ENCODE measurements at regions not wholly inside any gene's neighbourhood (a gene's known extent, or its start where the extent isn't known, plus 50 kb on each side); places are given as distances from the start of the nearest gene placed in this dataset.

GRCh38 chr12:113713156-113713555 lies 241.5 kb upstream of the LHX5 start:
- no peak for DNase-seq (ENCODE audit: low read depth)
- Histone ChIP-seq H3K27me3 (ENCODE audit: control insufficient read depth, insufficient read depth, low read length) (no peaks in the 10 kb centered on the region), H3K36me3 (ENCODE audit: control insufficient read depth, insufficient read depth, low read length) (no peaks in the 10 kb centered on the region), H3K4me3 (ENCODE audit: low read depth, low read length) (no peak overlapping the region)
- no peak for TF ChIP-seq CTCF (IDR thresholded peaks at IDR 0.05; ENCODE audit: insufficient read depth, low read length, poor library complexity, severe bottlenecking)

GRCh38 chr12:113712481-113712880 lies 240.8 kb upstream of the LHX5 start:
- no peak for DNase-seq (ENCODE audit: low read depth)
- no peak for TF ChIP-seq CTCF (IDR thresholded peaks at IDR 0.05; ENCODE audit: insufficient read depth, low read length, poor library complexity, severe bottlenecking)
- no peaks in the 10 kb centered on the region for H3K27me3 ChIP-seq (ENCODE audit: control insufficient read depth, insufficient read depth, low read length)
- no peak overlapping the region for H3K4me3 ChIP-seq (ENCODE audit: low read depth, low read length)
- H3K36me3 ChIP-seq (ENCODE audit: control insufficient read depth, insufficient read depth, low read length): no peaks in the 10 kb centered on the region

DNA sequence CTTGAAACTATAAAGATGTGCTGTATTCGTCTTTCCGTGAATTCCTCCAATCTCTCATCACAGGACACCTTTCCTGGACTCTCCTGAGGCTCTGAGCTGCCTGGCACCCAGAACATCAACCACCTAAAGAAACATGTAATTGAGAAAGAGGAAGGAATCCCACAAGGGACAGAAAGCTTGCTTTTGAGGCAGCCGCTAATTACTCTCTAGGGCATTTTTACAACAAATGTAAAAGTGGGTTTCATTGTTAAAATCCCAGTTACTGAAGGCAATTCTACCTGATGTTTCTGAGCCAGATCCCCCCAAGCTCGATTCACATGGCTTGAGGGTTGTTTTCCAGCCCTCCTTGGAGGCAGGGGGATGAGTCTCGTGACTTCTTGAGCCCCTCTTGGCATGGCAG lies 238.5 kb upstream of the LHX5 start:
- no peak for TF ChIP-seq CTCF (IDR thresholded peaks at IDR 0.05; ENCODE audit: insufficient read depth, low read length, poor library complexity, severe bottlenecking)
- H3K27me3 ChIP-seq (ENCODE audit: control insufficient read depth, insufficient read depth, low read length): no peaks in the 10 kb centered on the region
- no peaks in the 10 kb centered on the region for H3K36me3 ChIP-seq (ENCODE audit: control insufficient read depth, insufficient read depth, low read length)
- no peak overlapping the region for H3K4me3 ChIP-seq (ENCODE audit: low read depth, low read length)
- no peak for DNase-seq (ENCODE audit: low read depth)

DNA sequence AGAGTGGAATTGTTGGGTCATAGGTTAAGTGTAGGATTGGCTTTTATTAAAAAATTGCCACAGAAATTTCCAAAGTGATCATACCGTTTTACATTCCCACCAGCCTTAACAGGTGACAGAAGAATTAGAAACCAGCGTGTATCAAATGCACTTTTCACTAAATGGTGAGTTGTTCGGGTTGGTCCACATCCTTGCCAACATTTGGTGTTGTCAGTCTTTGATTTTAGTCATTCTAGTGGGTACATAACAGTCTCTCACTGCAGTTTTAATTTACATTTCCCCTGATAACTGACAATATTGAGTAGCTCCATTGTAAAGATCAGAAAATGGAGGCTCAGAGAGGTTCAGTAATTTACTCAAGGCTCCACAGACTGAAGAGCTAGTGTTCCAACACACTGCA lies 237.8 kb upstream of the LHX5 start:
- no peak for DNase-seq (ENCODE audit: low read depth)
- TF ChIP-seq CTCF (IDR thresholded peaks at IDR 0.05; ENCODE audit: insufficient read depth, low read length, poor library complexity, severe bottlenecking): no peak
- Histone ChIP-seq H3K4me3 (ENCODE audit: low read depth, low read length) (no peak overlapping the region), H3K27me3 (ENCODE audit: control insufficient read depth, insufficient read depth, low read length) (no peaks in the 10 kb centered on the region), H3K36me3 (ENCODE audit: control insufficient read depth, insufficient read depth, low read length) (no peaks in the 10 kb centered on the region)

DNA sequence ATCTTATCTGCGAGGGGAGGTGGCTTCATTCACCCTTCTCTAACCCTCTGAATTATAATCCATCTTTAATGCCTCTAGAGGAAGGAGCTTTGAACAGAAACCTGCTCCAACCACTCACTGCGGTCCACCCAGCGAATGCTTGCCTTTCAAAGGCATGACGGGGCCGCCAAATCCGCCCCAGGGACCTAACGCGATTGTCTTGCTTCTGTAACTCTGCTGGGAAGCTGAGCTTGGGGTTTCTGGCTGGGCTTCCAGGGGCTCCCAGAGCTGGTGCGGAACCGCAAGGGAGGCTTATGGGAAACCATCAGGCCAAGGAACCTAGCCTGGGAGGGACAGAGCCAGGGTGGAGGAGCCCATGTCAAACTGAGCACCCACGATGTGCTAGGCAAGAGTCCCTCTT lies 231.2 kb upstream of the LHX5 start:
- H3K27me3 ChIP-seq (ENCODE audit: control insufficient read depth, insufficient read depth, low read length): no peaks in the 10 kb centered on the region
- H3K36me3 ChIP-seq (ENCODE audit: control insufficient read depth, insufficient read depth, low read length): no peaks in the 10 kb centered on the region
- no peak overlapping the region for H3K4me3 ChIP-seq (ENCODE audit: low read depth, low read length)
- DNase-seq (ENCODE audit: low read depth): no peak
- no peak for TF ChIP-seq CTCF (IDR thresholded peaks at IDR 0.05; ENCODE audit: insufficient read depth, low read length, poor library complexity, severe bottlenecking)

DNA sequence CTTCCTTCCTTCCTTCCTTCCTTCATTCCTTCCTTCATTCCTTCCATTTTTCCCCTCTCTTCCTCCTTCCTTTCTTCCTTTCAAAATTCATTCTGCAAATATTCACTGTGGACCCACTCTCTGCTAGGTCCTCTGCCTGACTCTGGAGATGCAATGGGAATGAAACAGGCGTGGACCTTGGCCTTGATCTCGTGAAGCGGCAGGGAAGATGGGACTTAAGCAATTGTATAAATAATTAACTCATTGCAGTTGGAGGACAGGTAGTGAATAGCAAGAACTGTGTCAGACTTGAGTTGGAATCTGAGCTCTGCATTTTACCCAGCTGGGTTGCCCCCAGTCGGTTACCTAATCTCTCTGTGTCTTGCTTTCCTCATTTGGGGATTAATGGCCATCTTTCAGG lies 230.6 kb upstream of the LHX5 start:
- no peak for DNase-seq (ENCODE audit: low read depth)
- H3K36me3 ChIP-seq (ENCODE audit: control insufficient read depth, insufficient read depth, low read length): no peaks in the 10 kb centered on the region
- TF ChIP-seq CTCF (IDR thresholded peaks at IDR 0.05; ENCODE audit: insufficient read depth, low read length, poor library complexity, severe bottlenecking): no peak
- no peaks in the 10 kb centered on the region for H3K27me3 ChIP-seq (ENCODE audit: control insufficient read depth, insufficient read depth, low read length)
- no peak overlapping the region for H3K4me3 ChIP-seq (ENCODE audit: low read depth, low read length)

All from kidney epithelial cell (primary cell).